Right lobe of liver (tissue), 4 donors: ENCODE measurements at regions not wholly inside any gene's neighbourhood (a gene's known extent, or its start where the extent isn't known, plus 50 kb on each side); places are given as distances from the start of the nearest gene placed in this dataset.

Source experiments
- CTCF ChIP-seq, 4 donors: fragments of 200-600 bp in 3 of 4; fragments of 450-650 bp in 1 of 4; IDR thresholded peaks; one replicate each; pipeline versions ENCODE4 v1.5.1 to v1.8.0; 2016 to 2022; ENCODE audit warnings: antibody characterized with exemption in 4 of 4, mild to moderate bottlenecking in 2 of 4
- POLR2A ChIP-seq: fragments of 450-650 bp; IDR thresholded peaks from one replicate; pipeline ENCODE4 v1.6.1; 2017; ENCODE audit warnings: antibody characterized with exemption, mild to moderate bottlenecking
- donor health status: DM: no; HTN: no; CAD: no.
- donor health status: DM: no; HTN: no; CAD: no.
- donor health status: DM: no; HTN: yes; CAD: no.

DNA sequence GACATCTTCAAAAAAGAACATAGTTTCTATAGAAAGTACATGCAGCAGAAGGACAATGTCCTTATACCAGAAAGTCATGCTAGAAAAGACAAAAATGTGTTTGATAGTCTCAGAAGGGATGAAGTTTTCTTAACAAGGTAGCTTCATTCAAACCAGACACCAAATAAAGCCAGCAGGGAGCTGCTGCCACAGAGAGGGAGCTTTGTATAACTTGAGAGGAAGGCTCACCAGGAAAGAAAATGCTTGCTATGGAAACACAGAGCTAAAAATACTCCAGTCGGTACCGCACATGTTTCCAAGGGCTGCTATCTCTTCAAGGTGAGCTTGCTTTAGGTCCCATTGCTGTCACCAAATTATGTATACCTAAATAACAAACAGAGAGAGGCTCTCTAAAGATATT is 1074.8 kb upstream of the ALCAM start:
- TF ChIP-seq CTCF (IDR thresholded peaks at IDR 0.05) (no peak), POLR2A (no peak)
